ENCODE measurements at regions not wholly inside any gene's neighbourhood (a gene's known extent, or its start where the extent isn't known, plus 50 kb on each side); places are given as distances from the start of the nearest gene placed in this dataset.

DNA sequence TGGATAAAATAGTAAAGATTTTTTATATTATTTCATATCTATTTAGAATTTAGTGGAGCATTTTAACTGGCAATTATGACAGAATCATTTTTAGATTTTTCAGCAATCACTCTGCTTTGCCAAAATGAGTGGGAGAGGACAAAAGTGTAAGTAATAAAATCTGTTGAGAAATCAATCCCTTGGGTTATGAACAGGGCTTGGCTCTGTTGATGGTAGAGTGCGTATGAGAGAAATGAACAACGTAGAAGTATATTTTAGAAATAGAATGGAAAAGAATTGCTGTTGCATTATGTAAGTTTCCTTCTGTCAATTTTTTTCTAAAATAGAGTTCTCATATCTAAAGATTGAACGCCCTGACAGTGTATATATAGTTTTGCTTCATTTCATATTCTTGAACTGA is 154.1 kb upstream of the PRDM9 start:
- FAIRE-seq, result no peak

DNA sequence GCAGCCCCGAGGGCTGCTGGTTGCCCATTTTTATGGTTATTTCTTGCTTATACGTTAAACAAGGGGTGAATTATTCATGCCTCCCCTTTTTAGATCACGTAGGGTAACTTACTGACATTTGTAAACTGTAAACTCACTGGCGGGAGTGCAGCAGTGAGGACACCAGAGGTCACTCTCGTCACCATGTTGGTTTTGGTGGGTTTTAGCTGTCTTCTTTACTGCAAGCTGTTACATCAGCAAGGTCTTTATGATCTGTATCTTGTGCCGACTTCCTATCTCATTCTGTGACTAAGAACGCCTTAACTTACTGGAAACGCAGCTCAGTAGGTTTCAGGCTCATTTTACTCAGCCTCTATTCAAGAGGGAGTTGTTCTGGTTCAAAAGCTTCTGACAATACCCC is 155.0 kb upstream of the PRDM9 start:
- FAIRE-seq, result no peak

DNA sequence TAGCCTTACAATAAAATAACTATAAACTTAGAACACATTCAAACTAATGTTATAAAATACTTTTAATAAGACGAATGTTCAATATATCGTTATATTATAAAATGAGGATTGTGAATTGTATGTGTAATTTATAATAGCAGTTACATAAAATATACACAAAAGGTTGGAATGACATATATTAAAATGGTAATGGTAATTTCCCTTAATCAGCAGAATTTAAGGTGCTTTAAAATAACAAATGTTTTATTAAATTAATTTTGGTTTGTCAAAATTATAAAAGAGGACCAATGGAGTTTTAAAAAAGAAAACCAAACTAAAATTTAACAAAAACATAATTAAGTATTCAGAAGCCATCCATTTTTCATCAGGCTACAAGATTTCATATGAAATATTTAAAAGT is 164.3 kb upstream of the PRDM9 start:
- FAIRE-seq, result peak; percentile 7

DNA sequence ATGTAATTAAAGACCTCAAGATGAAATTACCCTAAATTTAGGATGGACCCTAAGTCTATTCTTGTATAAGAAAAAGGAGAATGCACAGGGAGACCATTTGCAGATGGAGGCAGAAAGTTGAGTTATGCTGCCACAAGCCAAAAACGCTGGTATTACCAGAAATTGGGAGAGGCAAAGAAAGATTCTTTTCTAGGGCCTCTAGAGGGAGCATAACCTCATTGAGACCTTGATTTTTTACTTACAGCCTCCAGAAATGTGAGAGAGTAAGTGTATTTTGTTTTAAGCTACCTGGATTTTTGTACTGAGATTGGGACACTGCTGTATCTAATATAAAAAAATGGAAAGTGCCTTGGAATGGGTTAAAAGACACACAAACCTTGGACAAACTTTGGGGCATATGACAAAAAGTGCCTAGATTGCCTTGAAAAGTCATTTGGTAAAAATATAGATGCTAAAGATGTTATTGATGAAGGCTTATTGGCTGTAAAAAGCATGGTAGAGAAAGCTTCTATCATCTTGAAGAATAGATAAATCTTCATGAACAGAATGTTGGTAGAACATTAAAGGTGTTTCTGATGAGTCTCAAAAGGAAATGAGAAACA is 174.7 kb upstream of the PRDM9 start:
- no peak for FAIRE-seq

DNA sequence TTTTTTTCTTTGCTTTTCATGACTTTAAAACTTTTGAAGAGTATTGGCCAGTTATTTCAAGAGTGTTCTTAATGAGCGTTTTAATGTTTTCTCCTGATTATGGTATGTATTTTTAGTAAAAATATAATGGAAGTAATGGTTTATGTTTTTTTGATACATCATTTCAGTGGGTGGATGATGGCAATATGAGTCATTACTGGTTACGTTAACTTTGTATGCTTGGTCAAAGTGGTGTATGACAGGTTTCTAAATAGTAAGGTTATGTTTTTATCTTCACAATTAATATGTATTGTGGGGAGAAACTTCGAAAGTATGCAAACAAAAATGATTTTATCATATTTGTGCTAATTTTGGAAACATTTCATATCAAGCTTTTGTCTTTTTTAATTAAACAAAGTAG is 176.7 kb upstream of the PRDM9 start:
- FAIRE-seq, result no peak

DNA sequence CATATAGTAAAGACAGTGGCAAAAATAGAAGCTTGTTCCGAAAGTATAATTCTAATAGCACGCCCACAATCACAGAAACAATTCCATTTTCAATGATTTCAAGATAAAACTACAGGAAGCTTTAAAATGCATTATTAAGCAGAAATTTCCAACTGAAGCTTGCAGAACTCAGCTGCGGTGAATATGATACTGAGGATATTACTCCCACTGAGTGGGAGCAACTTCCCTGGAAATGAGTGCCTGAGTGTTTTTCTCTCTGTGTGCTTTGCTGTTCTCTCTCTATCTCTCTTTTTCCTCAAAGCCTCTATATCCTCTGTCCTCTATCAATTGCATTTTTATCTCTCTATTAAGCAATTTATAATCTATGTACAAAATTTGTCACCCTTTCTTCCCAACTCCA is 187.5 kb upstream of the PRDM9 start:
- FAIRE-seq, result no peak

DNA sequence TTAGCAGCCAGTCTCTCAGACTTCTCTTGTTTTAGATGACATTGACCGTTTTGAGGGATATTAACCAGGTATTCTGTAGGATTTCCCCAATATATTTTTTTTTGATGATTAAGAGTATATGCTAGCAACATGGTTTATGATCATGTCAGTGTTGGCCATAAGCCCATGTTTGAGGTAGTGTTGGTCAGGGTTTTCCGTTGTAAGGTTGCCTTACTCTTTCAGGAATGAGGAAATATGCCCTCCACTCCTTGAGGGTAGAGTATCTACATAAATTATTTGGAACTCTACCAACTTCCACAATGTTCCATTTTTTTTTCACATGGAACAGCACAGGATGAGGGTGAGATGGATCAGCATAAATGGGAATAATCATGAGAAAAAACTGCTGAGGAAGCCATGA is 188.4 kb upstream of the PRDM9 start:
- FAIRE-seq, result no peak

DNA sequence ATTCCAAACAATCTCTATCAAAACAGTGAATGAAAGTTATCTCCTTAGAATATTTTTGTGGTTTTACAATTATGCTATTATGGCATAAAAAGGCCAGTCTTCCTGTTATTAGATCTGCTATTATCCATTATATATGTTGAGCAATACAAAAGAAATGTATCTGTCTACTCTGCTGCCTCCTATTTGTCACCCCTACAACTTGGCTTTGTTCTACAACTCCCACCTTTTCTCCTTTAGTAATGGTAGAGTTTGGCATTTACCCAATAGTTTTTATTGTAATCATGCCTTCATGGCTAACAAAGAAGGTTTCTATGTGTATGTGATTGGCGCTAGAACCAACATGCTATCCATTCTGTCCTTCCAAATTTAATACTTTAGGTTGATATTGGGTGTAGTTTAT is 189.2 kb upstream of the PRDM9 start:
- no peak for FAIRE-seq

DNA sequence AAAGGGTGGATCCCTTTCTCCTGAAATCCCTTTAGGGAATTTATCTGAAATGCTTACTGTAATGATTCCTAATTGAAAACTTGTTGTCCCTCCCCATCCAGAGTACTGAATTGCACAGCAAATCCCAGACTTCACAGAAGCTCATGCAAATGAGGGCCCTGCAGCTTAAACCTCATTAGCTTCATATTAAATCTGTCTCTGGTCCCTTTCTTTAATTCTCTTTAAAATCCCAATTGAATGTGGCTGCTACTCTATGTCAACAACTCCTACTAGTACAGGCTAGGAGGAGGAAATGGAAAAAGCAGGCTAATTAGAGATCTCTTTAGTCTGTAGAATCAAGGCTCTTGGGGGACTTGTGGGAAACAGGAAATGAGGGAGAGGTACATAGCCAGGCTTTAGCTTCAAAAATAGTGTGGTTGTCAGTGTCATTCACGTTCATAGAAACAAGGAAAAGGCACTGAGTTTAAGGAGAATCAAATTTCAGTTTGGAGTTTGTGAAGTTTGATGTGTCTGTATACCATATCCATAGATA is 191.3 kb upstream of the PRDM9 start:
- no peak for FAIRE-seq

DNA sequence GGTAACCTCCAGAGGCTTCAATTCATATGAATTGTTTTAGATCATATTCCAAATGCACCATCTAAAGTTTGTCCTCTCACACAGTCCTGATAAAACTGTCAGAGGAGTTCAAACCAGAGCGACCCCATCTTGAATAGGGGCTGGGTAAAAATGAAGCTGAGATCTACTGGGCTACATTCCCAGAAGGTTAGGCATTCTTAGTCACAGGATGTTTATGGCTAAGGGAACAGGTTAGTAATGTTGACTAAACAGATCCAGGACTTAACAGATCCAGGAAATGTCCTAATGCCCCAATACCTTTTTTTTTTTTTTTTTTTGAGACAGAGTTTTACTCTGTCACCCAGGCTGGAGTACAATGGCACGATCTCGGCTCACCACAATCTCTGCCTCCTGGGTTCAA is 192.6 kb upstream of the PRDM9 start:
- no peak for FAIRE-seq

DNA sequence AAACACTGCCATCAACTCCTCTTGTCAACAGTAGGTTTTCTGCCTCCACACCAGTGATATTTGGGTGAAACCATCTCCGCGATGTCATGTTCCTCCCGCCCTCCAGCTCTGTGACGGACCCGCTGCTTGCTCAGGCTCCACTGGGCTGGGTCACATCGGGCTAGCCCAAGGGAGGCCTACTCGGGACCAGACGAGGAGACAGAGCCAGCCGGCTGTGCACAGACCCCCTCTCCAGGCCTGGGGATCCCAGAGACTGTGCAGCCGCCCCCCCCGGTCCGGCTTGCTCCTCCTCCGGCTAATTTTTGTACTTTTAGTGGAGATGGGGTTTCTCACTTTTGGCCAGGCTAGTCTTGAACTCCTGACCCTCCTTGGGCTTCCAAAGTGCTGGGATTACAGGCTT is 202.4 kb upstream of the PRDM9 start:
- FAIRE-seq, result no peak

DNA sequence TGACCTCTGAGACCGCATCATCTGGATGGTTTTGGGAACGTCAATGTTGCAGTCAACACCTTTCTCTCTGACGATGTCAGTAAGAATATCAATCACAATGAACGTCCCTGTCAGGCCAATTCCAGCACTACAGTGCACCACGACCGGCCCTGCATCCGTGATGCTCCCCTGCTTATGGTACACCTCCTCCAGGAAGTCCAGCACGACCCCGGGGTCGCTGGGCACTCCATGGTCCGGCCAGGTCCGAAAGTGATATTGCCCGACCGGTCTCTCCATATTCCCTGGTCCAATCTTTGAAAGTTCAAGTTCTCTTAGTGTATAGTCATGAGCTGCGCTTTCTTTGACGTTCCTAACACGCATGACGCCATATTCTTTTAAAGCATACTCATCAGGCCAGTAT is 203.6 kb upstream of the PRDM9 start:
- FAIRE-seq, result no peak

DNA sequence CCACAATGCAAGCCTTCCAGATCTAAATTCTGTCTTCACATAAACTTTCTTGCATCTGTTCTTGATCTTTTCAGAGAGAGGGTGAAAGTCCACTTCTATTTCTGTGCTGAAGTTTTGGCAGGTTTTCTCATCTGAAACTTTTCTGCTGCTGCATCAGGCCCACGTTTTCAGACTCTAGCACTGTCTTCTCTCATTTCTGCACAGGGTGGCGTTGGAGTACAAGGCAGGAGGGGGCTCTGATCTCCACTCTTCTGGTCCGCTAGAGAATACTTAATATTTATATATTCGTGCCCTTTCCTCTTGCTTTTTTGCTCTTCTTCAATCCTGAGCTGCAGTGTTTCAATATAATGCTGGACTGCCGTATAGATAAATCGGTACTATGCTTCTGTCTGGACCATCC is 204.0 kb upstream of the PRDM9 start:
- no peak for FAIRE-seq

DNA sequence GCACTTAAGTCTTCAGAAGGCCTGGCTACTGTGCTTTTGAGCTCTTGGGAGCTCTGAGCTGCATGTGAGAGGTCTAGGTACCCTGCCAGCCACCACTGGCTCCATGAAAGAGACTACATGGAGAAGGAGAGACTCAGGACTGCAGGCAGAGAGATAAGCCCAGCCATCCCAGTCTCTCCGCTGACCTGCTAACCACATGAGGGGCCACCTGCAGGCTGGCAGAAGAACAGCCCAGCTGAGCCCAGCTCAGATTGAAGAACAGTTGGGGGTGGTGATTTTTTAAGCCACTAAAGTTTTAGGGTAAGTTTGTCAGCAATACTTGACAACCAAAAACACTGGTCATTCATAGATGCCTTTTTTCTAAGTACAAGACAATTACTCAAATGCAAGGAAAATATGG is 205.0 kb upstream of the PRDM9 start:
- no peak for FAIRE-seq

DNA sequence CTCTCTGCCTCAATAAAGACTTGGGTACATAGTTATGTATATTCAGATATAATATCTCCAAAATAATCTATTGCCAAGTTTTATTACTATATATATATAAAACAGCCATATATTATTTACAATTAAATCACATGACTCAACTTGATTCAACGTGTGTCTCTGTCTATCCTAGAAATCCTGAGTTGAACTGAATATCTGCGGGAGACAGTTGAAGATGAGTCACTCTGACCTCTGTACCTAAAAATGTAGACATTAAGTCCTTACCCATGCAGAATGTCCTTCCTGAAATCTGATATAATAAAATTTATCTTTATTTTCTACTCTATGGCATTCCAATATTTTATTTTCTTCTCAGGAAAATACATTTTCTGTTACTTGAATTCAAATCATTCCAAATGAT is 218.2 kb upstream of the PRDM9 start:
- FAIRE-seq, result no peak

DNA sequence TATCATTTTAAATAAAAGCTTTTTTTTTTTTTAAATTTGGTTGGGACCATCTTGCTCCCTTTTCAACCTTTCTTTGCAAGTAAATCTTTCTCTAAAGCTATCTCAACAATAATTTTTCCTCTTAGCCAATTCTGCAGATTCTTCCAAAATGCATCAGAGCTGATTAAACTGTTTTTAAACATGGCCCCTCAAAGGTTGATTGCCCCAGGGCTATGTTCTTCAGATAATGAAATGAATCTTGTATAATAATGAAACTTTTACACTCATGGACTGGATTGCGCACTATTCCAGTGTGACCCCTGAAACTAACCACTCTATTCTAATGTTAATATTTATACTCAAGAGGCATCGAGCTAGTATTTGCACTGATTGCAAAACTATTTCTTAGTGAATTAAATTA is 222.8 kb upstream of the PRDM9 start:
- FAIRE-seq, result no peak

DNA sequence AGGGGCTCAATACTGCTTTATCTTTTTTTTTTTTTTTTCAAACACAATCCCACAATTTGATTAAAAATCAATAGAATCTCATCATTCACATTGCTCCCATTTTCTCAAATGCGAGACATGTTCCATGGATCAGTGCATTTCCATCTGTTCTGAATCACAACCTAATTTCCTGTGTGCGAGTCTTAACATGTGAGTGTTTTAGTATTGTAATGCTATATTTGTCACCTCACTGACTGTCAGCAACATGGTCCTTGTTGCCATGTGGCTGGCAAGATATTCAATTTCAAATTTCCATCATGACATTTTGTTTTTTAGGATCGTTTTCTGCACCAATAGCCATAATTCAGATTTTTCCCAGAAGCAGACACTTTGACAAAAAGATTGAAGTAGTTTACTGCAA is 233.2 kb upstream of the PRDM9 start:
- FAIRE-seq, result no peak

DNA sequence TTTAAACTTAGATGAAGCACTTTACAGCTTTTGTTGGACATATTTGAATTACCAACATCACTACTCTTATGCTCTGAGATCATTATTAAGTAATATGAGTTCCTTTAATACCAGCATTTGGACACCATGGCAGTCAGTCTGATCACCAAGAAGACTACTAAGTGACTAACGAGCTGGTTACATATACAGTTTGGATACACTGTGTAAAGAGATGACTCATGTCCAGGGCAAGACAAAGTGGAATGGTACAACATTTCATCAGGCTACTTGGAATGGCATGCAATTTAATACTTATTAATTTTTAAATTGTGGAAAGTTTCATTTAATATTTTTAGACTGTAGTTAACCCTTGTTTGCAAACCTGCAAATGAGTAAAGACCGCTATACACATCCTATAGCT is 237.4 kb upstream of the PRDM9 start:
- FAIRE-seq, result no peak

DNA sequence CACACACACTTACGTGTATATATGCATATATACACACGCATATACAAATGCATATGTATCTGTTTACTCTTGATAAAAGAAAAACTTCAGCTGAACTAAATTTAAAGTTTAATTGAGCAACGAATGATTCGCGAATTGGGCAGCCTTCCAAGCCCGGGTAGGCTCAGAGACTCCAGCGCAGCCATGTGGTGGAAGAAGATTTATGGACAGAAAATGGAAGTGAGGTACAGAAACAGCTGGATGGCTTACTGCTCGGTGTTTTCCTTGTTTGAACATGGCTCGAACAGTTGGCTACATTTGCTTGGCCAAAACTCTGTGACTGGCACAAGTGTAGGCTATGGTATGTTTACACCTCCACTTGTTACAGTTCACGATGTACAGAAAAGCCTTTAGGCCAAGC is 239.3 kb upstream of the PRDM9 start:
- FAIRE-seq, result no peak

DNA sequence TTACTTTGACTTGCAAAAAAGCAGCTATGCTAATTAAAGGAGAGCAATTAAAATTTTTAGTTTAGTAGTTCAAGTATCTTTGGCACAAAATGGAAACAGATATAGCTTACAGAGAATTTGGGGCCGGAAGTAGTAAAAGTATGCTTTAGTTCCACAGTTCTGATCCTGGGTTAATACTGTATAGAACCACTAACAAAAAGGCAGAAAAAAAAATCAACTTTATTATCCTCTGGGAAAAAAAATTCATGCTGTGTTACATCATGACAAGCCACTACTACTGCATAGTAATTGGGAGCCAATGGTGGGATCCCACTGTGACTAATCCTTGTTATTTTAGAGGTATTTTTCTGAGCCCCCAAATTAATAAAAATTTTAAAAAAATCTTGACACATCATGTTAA is 246.8 kb upstream of the PRDM9 start:
- FAIRE-seq, result no peak

DNA sequence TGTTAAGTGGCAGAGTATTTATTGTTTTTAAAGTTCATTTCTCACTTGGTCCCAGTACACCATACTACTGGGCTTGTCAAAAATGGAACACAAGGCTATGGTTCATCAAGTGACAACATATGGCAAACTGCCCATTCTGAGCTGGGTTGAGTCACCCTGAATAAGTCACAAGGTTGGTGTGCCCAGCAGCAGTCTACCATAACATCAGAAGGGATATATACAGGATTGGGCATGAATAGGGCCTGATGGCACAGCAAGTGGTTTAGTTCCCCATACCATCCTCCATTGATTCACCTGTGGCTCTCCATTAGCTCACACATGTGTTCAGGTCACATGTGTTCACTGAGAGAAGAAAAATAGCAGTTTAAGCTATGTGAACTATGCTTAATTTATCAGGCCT is 249.8 kb upstream of the PRDM9 start:
- FAIRE-seq, result no peak

DNA sequence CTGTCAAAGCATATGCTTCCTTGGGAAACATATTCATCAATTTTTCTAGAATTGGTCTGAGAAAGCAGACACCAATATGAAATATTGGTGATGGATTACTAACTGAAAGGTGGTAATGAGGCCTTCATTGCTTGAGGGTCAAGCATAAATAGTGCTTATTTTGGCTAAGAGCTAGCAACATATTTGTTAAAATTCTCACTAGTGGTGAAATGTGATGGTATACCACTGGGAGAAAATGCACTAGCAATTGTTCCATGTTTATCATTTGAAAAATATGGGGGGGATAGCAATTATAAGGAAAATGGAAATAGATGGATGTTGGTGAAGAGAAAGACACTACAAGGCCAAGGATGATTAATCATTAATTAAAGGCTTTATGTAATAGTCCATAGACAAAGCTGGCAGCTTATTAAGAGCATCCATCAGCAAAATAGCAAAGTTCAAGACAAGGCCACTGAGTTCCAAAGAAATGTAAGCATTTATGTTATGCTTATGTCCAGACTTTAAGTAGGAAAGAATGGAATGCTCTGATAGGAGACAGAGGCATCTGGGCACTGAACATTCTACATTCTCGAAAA is 253.7 kb upstream of the PRDM9 start:
- FAIRE-seq, result no peak

DNA sequence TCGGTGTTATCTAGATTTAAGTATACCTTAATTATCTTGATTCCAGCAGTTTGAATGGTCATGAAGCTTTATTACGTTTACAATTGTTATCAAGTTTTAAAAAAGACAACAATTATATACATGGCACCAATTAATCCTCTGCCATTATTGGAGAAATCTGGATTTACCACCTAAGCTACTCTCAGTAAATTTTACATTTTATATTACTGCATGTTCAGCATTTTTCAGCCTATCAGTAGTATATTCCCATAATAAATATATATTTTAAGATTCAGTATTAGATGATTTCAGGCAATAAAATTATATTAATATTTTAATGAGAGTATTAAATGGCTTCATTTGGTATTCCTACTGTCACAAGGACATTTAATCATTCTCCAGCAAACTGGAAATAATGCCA is 264.5 kb upstream of the PRDM9 start:
- FAIRE-seq, result no peak

DNA sequence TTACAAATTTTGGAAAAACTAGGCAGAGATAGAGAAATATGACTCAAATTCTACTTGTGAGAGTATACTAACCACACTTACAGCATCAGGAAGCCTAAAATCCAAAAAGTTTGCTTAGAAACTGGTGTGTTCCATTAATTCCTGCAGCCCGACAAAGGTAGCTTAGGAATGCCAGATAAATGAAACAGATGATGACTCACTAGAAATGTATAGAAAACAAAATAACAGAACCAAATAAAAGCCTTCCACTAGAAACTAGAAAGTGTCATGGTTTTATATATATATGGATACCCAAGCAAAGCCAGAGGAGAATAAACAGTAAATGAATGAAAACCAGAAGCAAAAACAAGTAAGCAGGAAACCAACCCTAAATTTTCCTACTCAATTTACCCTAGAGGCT is 272.2 kb upstream of the PRDM9 start:
- FAIRE-seq, result no peak

DNA sequence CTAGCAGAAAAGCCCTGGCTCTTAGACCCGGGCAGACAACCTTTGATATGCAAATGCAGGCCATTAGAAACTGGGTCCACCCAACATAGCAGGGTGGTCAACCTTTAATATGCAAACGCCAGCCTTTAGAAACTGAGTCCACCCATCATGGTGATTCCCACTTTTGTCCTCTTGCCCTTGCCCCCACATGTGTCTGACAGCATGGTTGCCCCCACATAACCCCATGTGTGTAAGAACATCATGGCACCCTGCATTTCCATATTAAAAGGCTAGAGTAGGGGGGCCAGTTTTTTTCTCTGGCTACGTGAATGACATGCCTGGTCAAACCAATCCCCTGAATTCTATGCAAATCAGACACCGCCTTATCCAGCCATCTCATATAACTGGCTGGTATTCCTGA is 273.2 kb upstream of the PRDM9 start:
- no peak for FAIRE-seq
